ELR (cell line): ENCODE measurements at regions not wholly inside any gene's neighbourhood (a gene's known extent, or its start where the extent isn't known, plus 50 kb on each side); places are given as distances from the start of the nearest gene placed in this dataset.
A peak's percentile ranks its signal among the peaks of the same experiment; 100 is the strongest.
"Not testable (repeated sequence)": the region's sequence is repeated elsewhere in the genome, so short reads cannot be mapped to it uniquely, and the experiment has no call there.

Experiments
- DNase-seq: peaks from one replicate; pipeline ENCODE4 v3.0.0-alpha.2; 2015; ENCODE audit warnings: low read depth

DNA sequence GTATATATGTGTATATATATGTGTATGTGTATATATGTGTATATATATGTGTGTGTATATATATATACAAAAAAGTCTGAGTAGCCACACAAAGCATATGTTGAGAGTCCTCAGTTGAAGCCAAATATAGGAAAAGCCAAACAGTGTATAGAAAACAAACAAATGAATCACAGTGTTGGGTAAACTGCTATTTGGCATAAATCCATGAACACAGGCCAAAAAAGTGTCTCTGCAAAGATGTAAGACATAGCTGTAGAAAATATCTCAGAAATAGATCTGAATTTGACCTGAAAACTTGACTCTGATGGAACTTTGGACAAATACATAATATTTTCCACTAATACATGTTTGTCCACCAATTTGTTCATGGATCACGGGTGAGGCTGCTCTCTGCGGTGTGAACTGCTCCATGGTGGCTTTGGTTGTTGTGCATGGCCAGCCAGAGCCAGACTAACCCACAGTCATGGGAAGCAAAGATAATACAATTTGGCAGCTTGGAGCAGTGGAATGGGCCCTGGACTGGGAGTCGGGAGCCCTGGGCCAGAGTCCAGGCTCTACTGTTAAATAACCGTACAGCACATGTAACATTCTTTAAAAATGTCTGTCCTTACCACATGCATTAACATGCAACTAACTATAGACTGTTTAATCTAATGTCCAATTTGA, 76.9 kb upstream of the EED start:
- DNase-seq: no peak

DNA sequence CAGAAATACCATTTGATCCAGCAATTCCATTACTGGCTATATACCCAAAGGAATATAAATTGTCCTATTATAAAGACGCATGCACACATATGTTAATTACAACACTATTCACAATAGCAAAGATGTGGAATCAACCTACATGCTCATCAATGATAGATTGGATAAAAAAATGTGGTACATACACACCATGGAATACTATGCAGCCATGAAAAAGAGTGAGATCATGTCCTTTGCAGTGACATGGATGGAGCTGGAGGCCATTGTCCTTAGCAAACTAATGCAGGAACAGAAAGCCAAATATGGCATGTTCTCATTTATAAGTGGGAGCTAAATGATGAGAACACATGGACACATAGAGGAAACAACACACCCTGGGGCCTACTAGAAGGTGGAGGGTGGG, 78.3 kb upstream of the EED start:
- not testable (repeated sequence) for DNase-seq

DNA sequence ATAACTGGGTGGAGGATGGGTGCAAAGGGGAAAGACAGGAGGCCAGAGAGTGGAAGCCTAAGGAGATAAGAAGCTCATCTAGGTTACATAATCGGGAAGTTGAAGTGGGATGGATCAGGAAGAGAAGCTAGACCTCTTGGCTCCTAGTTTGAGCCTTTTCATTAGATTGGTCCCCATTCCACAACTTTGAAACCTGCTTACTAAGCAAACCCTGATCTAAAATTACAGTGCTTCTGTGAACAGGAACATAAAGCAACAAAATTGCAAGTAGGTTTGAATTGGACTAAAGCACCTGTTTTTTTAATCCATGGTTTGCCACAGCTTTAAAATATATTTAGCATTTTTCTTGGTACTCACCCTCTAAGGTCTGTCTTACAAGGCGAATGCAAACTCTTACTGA, 80.4 kb upstream of the EED start:
- no peak for DNase-seq

DNA sequence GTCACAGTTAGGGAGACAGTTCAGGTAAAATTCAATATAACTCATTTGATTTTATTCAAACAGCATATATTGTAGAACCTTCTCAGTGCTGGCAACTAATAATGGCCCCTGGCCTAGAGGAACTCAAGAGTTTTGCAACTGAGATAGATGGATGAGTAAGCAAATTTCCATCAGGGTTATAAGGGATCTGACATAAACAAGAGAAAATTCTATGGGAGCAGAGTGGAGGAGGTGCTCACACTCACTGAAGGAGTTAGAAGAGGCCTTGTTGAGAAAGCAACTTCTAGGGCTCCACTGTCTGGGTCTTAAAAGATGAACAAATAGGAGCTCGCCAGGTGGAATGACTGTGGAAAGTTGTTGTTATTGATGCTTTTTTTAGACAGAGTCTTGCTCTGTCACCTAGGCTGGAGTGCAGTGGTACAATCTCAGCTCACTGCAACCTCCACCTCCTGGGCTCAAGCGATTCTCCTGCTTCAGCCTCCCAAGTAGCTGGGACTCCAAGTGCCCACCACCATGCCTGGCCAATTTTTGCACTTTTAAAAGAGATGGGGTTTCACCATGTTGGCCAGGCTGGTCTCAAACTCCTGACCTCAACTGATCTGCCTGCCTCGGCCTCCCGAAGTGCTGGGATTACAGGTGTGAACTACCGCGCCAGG, 81.2 kb upstream of the EED start:
- peak; percentile 55 for DNase-seq

DNA sequence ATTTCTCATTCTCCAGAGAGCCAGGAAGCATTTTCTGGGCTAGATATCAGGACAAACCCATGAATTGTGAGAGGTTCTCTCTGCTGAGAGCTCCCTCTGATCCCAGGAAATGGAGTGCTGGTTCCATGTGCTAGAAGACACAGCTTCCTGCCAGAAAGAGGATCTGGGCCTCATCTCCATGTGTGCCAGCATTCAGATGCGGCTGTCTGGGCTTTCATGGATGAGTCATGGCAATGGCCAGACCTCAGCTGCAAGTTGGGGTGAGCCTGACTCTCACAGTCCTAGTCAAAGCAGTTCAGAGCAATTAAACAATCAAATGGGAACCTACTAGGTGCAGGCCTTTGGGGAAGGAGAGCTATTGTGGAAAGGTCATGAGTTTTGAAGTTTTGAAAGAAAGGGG, 82.3 kb upstream of the EED start:
- peak; percentile 87 for DNase-seq

DNA sequence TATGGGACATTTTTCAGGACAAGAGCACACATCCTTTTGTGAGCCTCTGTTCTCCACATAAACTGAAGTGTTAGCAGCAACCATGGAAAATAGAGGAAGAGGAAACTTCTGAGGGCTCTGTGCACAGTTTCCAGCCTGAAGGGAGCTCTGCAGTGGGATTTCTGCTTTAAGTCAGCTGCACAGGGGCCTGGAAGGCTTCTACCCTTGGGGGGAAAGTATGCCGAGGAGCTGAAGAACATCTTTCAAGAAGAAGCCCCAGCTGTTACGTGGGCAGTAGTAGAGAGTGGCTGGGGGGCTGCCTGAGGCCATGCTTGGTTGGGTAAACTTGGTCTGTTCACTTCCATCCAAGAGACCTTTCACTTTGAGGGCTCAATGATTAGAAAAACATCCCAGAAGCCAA, 82.7 kb upstream of the EED start:
- DNase-seq: no peak

DNA sequence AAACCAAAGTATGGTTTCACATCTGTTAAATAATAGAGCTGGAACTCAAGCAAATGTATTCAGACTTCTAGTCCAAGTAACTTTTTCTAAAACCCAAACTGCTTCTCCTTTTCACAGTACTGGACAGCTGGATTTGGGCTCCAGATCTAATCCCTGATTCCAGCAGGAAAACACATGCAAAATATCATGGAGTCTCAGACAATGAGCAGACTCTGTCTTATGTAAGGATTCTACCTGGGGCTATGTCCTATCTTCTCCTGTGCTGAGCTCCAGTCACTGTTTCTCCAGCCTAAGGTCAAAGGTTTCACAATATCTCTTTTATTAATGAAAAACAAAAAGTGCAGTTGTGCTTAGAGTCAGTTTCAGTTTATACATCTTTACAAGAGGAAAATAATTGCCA, 83.2 kb upstream of the EED start:
- DNase-seq: no peak

DNA sequence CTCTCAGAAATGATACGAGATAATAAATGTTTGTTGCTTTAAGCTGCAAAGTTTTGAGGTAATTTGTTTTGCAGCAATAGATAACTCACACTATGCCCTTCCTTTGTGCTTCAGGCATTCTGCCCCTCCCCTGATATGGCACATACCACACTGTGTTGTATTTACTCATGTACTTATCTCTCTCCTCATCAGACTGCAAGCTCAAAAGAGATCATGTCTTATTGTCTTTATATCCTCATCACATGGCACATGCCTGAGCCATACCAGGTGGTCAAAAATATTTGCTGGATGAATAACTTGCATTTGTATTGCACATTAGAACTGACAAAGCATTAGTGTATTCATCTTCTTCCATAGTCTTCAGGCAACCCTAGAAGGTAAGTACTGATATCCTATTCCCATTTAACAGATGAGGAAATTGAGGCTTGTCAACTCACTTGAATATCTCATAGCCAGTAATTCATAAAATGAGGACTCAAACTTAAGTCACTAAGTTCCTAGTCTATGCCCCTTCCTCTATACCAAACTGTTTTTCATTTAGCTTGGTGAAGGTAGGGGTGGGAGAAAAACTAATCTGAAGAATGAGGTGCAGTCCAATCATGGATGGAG, 83.9 kb upstream of the EED start:
- DNase-seq: peak; percentile 79

DNA sequence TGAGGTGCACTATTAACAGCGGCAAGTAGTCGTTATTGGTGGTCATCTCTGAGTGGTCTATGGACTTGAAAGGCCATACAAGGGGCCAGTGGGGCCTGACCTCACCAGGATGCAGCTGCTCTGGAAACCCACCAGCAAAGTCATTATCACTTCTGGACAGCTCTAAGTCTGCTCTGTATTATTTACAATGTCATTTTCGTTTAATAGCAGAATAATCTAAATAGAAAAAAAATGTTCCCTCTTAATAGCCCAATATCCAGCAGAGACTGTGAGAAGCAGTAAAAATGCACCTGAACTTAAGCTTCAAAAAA, 85.0 kb upstream of the EED start:
- no peak for DNase-seq

DNA sequence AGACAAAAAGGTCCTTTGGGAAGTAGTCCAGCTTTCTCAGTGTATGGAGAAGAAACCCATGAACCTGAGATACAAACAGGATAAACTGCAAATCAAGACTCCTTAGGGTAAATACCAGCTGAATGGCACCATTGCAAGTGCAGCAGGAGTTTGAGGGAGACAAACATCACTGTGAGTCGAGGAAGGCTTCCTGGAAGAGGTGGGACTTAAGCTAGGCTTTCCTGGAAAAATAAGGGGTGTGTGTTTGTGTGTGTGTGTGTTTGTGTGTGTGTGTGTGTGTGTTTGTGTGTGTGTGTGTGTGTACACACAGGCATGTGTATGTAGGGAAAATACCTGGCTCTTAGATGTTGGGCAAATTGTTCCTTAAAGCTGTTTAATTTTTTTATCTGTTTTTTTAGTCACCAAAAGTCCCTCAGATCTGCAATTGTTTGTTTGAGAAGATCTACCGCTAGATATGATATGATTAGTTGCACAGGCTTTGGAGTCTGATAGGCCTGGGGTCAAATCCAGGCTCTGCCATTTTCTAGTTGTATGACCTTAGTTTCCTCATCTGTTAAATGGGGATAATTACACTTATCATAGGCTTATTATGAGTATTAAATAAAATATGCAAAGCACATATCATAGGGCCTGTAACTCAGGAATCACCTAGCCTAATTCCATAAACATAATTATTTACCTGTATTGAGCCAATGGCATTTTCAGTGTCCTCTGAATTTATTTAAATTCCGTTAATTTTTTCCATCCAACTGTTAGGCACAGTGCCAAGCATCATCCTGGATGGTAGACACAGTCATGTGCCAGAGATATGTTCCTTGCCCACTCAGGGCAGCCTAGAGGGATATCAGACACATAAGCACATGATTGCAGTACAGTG, 85.6 kb upstream of the EED start:
- no peak for DNase-seq

DNA sequence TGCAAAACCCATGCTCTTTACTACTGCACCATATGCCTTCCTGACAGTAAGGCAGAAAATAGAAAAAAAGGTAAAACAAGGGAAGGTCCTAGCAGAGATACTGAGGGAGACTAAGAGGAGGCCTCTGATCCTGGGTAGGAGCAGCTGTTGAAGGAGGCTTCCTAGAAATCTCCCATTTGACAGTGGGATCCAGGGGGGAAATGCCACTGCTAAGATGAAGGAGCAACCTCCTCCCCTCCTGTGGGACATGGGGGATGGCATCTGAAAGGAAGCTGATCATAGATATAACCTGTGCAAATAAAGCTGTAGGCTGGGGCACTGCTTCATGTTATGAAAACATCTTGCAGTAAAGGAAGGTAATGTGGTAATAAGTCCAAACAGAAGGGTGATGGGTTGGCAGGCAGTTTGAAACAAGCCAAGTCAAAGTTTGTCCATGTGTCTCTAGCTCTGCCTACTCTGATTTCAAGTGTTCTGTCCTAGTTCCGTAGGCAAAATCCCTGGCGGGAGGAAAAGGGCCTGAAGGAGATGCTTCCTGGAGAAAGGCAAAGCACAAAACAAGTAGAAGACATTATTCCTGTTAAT, 86.7 kb upstream of the EED start:
- no peak for DNase-seq

DNA sequence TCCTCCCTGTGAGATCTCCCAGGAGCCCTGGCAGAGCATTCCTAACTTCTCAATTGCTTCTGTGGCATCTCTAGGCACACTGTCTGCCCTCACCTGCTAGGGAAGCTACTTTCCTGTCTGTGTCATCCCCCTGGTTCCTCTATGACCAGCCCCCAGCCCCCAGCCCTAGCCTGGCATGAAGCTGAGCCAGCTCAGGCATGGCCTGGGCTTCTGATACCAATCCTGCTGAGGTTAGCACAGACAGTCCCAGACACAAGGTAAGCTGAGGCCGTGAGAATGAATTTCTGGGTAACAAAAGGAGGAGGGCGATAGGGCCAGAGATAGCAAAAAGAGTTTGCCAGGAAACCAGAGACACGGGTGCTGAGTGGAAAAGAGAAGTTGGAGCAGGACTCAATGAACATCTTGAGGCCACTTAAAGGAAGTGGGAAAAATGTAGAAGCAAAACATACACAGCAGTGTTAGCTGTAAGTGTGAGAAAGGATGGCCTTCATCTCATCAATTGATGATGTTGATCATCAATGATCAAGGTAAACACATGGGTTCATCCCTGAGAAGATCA, 87.6 kb upstream of the PICALM start:
- DNase-seq: no peak

DNA sequence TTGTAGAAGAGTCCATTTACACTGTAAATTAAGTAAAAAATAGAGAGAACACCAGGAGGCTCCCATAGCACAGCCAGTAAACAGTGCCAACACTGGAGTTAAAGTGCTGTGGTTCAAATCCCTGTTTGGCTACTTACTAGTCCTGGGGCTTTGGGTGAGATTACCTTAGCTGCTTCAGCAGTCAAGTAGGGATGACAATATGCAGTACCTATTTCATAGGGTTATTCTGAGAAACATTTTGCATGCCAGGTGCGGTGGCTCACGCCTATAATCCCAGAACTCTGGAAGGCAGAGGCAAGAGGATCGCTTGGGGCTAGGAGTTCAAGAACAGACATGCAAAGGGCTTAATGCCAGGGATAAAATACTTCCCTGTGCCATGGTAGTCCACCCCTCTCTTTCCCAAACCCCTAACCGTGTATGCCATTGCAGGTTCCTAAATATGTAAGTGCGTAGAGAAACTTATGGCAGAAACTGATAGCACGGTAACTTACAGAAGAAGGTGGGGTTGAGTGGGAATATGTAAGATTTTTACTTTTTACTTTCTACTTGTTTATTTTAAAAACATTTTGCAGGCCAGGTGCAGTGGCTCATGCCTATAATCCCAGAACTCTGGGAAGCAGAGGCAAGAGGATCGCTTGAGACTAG, 86.4 kb upstream of the PICALM start:
- no peak for DNase-seq

DNA sequence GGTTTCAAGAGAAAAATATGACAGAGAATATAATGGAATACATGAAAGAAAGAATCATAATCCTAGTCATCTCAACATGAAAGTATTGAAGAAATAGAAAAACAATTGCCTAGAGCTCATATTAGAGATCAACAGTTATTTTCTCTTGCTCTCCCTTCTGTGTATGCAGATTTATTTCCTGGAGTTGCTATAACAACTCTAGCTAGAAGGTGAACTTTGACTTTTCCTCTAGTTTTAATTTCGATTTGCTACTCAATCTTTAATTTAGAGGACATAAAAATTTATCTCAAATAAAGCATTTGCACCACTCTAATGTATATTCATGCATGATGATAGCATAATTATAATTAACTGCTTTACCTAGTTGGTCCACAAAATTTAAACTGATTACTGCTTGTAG, 84.6 kb upstream of the PICALM start:
- DNase-seq: no peak

DNA sequence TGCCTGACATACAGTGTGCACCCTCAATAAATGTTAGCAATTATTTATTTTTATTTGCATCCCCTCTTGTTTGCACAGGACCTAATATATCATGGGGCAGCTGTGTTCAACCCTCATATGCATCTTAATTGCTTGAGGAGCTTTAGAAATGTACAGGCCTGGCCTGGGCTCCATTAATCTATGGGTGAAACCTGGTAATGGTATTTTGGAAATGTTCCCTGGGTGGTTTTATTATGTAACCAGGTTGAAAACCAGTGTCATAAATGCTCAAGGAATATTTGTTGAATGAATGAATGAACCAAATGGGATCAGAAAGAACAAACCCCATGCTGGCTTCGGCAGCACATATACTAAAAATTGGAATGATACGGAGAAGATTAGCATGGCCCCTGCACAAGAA, 84.0 kb upstream of the PICALM start:
- DNase-seq: no peak

DNA sequence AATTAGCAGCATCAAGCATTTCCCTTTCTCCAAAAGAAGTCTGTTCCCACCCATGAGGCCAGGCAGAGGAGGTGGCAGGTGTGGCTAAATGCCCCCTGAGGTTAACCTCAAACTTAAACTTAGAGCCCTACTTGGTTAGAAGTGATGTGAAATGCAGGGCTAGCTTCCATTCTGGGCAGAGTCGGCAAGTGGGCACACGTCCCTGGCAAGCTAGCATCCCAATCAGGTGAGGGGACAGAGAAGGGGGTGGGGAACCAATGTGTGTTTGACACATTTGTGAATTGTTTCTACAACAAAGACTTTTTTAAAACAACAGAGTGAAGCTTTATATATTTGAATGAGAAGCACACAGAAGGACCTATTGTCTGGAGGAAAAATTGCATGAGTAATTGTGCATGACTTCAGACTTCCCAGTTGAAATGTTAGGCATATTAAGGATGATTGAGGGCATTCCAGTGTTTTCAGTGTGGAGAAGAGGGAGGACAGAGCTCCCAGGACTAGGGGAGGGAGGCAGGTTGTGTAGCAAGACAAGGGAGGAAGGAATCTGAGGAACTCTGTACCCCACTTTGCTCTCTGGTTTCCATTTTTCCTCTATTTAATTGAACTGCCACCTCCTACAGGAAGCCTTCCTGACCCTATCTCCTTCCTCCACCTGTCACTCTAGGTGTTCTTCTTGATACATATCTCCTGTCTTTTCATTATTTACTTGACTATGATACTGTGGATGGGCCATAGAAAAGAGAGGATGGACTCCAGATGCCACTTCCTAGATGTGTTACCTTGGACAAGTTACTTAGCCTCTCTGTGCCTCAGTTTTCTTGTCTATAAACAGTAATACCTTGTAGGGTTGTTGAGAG, 83.3 kb upstream of the PICALM start:
- DNase-seq: peak; percentile 61

DNA sequence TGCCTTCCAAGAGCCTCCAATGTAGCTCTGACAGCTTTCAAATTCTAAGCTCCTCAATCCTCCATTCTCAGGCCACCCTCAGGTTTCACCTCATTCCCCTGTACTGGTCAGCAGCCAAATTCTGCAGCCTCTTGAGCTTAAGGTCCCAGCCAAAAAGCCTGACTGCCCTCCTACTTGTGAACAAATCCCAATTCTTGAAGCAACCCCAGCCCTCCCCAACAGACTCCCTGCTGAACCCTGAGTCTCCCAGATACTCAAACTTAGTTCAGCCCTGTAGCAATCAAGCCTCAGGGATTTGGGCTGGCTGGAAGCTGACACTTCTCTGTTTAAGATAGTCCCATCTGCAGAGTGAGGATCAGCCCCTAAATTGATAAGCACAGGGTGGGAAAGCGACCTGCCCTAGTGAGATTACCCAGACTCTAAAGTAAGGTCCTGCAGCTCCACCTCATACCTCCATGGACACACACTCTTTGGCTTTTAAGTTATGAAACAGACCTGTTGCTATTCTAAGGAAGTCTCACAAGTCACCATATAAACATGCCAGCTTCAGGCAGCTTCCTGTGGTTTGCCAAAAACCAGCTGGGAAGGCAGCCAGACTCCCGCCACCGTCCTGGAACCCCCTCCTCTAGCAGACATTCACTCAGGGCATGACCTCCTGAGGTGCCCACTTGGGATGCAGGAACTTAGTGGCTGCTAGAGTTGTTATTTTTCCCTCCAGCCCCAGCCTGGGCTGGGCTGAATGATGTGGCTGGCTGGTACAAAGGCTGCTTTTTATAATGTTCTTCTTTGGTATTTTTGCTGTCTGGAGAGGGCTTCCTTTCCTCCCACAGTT, 82.5 kb upstream of the PICALM start:
- DNase-seq: peak; percentile 62

DNA sequence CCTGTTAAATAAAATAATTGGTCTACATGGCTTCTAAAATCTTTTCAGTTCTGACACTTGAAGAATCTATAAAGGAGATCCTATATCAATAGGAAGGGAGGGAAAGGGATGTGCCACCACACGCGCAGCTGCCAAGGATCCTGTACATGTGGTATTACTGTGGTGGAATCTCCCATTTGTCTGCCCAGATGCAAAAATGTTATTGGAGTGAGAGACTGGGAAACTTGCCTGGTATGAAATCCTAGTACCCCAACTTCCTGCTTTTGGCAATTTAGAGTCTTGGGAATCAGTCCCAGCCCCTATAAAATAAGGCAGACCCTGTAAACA, 81.9 kb upstream of the PICALM start:
- DNase-seq: no peak

DNA sequence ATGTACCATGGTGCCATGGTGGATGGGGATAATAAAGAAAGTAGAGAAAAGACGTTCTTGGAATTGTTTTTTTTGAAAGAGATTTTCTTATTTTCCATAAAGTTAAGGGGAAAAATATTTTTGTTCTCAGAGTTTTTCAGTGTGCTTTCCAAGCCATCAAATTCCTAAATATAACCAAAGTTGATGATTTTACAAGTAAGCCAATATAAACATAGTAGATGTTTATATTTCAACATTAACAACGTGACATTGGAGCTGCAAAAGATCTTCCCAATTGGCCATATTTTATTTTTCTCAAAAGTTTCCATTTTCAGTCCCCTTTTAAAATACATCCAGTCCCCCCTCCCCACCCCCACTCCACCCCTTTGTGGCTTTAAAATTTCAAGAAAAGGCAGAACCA, 80.9 kb upstream of the PICALM start:
- no peak for DNase-seq

DNA sequence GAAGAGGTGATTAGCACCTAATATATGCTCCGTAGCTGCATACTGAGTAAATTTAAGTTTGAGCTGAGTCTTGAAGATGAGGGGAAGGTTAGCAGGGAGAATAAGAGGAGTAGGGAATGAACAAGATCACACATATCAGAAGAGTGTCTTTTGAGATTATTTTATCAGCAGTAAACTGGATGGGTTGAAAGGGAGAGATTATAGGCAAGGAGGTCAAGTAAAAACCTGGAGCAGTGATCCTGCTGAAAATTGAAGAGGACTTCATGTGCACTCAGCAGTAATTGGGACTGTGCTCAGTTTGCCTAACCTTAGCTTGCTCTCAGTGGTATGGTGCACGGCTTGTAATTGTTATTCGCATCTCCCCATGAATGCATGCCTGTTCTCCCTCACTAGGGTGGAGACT, 79.5 kb upstream of the PICALM start:
- no peak for DNase-seq
